ENCODE measurements at regions not wholly inside any gene's neighbourhood (a gene's known extent, or its start where the extent isn't known, plus 50 kb on each side); places are given as distances from the start of the nearest gene placed in this dataset.

DNA sequence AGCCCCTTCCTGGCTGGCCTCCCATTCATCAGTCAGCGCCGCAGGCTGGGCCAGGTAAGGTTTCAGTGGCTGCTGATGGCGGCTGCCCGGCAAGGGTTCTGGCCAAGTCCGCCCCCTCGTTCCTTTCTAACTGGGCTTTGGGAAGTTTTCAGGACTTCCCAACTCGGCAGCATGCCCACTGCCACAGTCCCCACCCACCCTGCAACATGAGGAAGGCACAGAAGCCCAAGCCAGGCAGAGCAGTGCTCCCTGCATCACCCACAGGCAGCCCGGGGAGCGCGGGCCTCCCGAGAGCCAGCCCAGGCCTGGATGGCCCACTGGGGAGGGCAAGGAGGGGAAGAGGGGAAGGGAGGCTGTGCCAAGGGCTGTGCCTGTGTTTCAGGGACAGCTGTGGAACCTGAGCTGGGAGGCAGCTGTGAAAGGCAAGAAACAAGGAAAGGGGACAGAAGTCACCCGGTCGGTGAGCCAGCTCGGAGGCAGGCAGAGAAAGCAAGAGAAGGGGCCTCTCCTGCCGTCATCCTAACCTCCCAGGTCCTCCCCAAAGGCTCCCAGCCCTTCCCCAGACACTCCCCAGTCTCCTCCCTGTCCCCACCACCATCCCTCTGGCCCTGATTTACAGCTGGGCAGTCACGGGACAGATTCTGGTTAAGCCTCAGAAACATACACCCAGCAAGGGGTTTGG lies 73.9 kb downstream of the CPN2 start:
- TF ChIP-seq EP300 (IDR thresholded peaks at IDR 0.05): no peak
- no peak for TF ChIP-seq POLR2A (IDR thresholded peaks at IDR 0.05)
- no peak for TF ChIP-seq POLR2AphosphoS5 (IDR thresholded peaks at IDR 0.05)
- TF ChIP-seq, protein P1, sequence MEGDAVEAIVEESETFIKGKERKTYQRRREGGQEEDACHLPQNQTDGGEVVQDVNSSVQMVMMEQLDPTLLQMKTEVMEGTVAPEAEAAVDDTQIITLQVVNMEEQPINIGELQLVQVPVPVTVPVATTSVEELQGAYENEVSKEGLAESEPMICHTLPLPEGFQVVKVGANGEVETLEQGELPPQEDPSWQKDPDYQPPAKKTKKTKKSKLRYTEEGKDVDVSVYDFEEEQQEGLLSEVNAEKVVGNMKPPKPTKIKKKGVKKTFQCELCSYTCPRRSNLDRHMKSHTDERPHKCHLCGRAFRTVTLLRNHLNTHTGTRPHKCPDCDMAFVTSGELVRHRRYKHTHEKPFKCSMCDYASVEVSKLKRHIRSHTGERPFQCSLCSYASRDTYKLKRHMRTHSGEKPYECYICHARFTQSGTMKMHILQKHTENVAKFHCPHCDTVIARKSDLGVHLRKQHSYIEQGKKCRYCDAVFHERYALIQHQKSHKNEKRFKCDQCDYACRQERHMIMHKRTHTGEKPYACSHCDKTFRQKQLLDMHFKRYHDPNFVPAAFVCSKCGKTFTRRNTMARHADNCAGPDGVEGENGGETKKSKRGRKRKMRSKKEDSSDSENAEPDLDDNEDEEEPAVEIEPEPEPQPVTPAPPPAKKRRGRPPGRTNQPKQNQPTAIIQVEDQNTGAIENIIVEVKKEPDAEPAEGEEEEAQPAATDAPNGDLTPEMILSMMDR (IDR thresholded peaks at IDR 0.05): no peak
